ENCODE measurements at regions not wholly inside any gene's neighbourhood (a gene's known extent, or its start where the extent isn't known, plus 50 kb on each side); places are given as distances from the start of the nearest gene placed in this dataset.
A peak's percentile ranks its signal among the peaks of the same experiment; 100 is the strongest.

- TF ChIP-seq, protein P1, sequence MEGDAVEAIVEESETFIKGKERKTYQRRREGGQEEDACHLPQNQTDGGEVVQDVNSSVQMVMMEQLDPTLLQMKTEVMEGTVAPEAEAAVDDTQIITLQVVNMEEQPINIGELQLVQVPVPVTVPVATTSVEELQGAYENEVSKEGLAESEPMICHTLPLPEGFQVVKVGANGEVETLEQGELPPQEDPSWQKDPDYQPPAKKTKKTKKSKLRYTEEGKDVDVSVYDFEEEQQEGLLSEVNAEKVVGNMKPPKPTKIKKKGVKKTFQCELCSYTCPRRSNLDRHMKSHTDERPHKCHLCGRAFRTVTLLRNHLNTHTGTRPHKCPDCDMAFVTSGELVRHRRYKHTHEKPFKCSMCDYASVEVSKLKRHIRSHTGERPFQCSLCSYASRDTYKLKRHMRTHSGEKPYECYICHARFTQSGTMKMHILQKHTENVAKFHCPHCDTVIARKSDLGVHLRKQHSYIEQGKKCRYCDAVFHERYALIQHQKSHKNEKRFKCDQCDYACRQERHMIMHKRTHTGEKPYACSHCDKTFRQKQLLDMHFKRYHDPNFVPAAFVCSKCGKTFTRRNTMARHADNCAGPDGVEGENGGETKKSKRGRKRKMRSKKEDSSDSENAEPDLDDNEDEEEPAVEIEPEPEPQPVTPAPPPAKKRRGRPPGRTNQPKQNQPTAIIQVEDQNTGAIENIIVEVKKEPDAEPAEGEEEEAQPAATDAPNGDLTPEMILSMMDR (IDR thresholded peaks at IDR 0.05; ENCODE audit: low read depth, low read length), result no peak
- DNase-seq (ENCODE audit: low read depth in 2 of 2), result no peak
- H3K4me3 ChIP-seq (replicated peaks in 1 of 2; ENCODE audit: low read depth in 2 of 2, low read length in 2 of 2), result no peak overlapping the region
Measured at GRCh38 chr21:17146426-17146825, 366.4 kb upstream of the CXADR start.

- TF ChIP-seq, protein P1 (IDR thresholded peaks at IDR 0.05; ENCODE audit: low read depth, low read length), result no peak
Measured at GRCh38 chr21:17159697-17160096, 353.1 kb upstream of the CXADR start.

DNA sequence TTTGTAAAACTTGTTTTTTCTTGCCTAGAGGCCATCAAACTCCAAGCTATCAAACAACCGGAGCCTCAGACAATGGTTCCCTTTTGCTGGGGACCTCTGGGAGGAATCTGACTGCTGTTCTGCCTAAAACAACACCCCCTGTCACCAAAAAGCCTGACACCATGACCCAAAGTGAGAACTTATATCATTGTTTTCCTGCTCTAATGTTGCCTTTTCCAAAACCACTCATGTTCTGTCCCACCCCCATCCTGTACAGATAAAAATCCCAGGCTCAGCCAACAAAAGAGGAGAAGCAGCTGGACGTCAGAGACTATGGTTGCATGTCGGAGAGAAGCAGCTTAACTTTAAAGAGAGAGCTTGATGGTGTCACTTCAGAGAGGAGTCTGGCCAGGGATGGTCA is 327.2 kb upstream of the CXADR start:
- TF ChIP-seq, protein P1 (IDR thresholded peaks at IDR 0.05; ENCODE audit: low read depth, low read length), result no peak
- no peak overlapping the region for H3K4me3 ChIP-seq (replicated peaks in 1 of 2; ENCODE audit: low read depth in 2 of 2, low read length in 2 of 2)
- peak in 1 of 2 donors; percentile 24 for DNase-seq (ENCODE audit: low read depth in 2 of 2)

More at GRCh38 chr21:17159697-17160096, 353.1 kb upstream of the CXADR start:
- no peak overlapping the region for H3K4me3 ChIP-seq (replicated peaks in 1 of 2; ENCODE audit: low read depth in 2 of 2, low read length in 2 of 2)
- no peak for DNase-seq (ENCODE audit: low read depth in 2 of 2)

GRCh38 chr21:17189963-17190362 is 322.9 kb upstream of the CXADR start:
- H3K4me3 ChIP-seq (replicated peaks in 1 of 2; ENCODE audit: low read depth in 2 of 2, low read length in 2 of 2), result no peak overlapping the region
- TF ChIP-seq, protein P1 (IDR thresholded peaks at IDR 0.05; ENCODE audit: low read depth, low read length), result no peak
- DNase-seq (ENCODE audit: low read depth in 2 of 2), result no peak

DNA sequence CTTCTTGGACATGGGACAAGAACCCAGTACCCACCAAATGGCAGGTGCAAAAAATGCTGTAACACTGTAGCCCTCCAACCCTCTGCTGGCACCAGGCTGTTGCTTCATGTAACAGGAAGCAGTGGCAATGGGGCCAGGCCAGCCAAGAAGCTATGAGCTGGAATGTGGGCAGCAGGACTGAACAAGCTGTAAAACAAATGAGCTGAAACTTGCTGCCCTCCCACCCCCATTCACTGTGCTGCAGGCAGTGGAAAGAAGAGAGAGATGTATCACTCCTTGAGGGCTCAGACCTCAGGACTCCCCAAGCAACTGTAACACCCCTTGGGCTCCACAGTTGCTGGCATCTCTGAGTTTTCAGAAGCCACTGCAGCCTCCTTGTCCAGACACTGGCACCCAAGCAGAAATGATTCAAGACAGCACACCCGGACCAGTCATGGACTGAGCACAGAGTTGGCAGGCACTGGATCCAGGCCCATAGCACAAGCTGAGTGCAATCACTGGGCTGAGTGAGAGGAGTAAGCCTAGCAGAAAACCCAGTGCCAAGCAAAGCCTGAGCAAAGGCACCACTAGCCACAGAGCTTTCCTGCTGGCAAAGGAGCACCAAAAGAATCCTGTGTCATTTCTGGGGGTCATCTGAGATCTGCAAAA is 321.4 kb upstream of the CXADR start:
- DNase-seq (ENCODE audit: low read depth in 2 of 2), result no peak
- TF ChIP-seq, protein P1 (IDR thresholded peaks at IDR 0.05; ENCODE audit: low read depth, low read length), result no peak
- no peak overlapping the region for H3K4me3 ChIP-seq (replicated peaks in 1 of 2; ENCODE audit: low read depth in 2 of 2, low read length in 2 of 2)

- TF ChIP-seq, protein P1 (IDR thresholded peaks at IDR 0.05; ENCODE audit: low read depth, low read length), result no peak
- DNase-seq (ENCODE audit: low read depth in 2 of 2), result no peak
- no peak overlapping the region for H3K4me3 ChIP-seq (replicated peaks in 1 of 2; ENCODE audit: low read depth in 2 of 2, low read length in 2 of 2)
Measured at GRCh38 chr21:17195351-17195750, 317.5 kb upstream of the CXADR start.

DNA sequence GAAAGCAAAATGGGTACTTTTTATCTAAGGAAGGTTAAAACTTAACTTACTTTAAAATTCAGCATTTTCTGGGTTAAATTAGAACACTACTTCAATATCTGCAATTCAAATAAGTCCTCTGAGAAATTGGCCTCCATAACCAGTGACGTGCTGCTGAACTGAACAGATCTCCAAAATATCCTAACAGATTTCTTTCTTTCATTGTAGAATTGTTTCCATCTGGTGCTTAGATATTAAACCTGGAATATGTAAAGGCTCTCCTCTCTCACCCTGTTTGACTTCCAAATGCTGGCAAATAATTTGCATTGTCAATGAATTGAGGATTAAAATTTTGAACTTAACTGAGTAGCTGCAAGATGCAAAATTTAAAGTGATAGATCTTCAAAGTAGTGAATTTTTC is 316.9 kb upstream of the CXADR start:
- DNase-seq (ENCODE audit: low read depth in 2 of 2), result no peak
- no peak overlapping the region for H3K4me3 ChIP-seq (replicated peaks in 1 of 2; ENCODE audit: low read depth in 2 of 2, low read length in 2 of 2)
- TF ChIP-seq, protein P1 (IDR thresholded peaks at IDR 0.05; ENCODE audit: low read depth, low read length), result no peak
